Nephron progenitor cell (in vitro differentiated cells): ENCODE measurements at regions not wholly inside any gene's neighbourhood (a gene's known extent, or its start where the extent isn't known, plus 50 kb on each side); places are given as distances from the start of the nearest gene placed in this dataset.
A peak's percentile ranks its signal among the peaks of the same experiment; 100 is the strongest.

ENCODE experiments used
- DNase-seq: peaks from one replicate; pipeline ENCODE4 v3.0.0; 2021
- H3K27ac Mint-ChIP-seq: 2 replicates; pipeline ENCODE4 v1.8.0; 2021; ENCODE audit warnings: mild to moderate bottlenecking, moderate library complexity, mixed read lengths
- H3K27me3 Mint-ChIP-seq: 2 replicates; pipeline ENCODE4 v1.8.0; 2021; ENCODE audit warnings: mild to moderate bottlenecking, low read depth, mixed read lengths; ENCODE audit not compliant: poor library complexity
- H3K36me3 Mint-ChIP-seq: 2 replicates; pipeline ENCODE4 v1.8.0; 2021; ENCODE audit warnings: low read depth, mixed read lengths
- H3K4me1 Mint-ChIP-seq: 2 replicates; pipeline ENCODE4 v1.8.0; 2021; ENCODE audit warnings: mixed read lengths
- H3K4me3 Mint-ChIP-seq: 2 replicates; pipeline ENCODE4 v1.8.0; 2021; ENCODE audit warnings: mild to moderate bottlenecking, moderate library complexity, mixed read lengths
- H3K9me3 Mint-ChIP-seq: 2 replicates; pipeline ENCODE4 v1.8.0; 2021; ENCODE audit warnings: mild to moderate bottlenecking, moderate library complexity, mixed read lengths
- TF ChIP-seq, protein P1 (sequence below): fragments of 200-600 bp; sonication (generic); IDR thresholded peaks from 2 replicates; pipeline ENCODE4 v1.5.0; 2021; ENCODE audit warnings: antibody characterized with exemption

DNA sequence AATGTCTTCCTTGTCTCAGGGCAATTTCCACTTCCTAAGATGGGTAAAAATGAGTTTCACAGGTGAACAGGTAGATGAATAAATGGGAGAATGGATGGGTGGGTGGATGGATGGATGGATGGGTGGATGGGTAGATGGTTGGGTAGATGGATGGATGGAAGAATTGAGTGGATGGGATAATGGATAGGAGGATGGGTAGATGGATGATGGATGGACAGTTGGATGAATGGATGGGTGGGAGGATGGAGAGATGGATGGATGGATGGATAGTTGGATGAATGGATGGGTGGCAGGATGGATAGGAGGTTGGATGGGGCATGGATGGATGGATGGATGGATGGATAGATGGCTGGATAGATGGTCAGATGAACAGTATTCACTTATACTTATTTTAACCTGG lies 90.9 kb downstream of the LRRC30 start:
- Mint-ChIP-seq H3K27me3 (peaks cover 5% of the 10 kb centered on the region), H3K27ac (no peak overlapping the region), H3K36me3 (no peaks in the 10 kb centered on the region), H3K9me3 (no peaks in the 10 kb centered on the region), H3K4me1 (peaks cover 55% of the 10 kb centered on the region), H3K4me3 (no peak overlapping the region)
- TF ChIP-seq, protein P1, sequence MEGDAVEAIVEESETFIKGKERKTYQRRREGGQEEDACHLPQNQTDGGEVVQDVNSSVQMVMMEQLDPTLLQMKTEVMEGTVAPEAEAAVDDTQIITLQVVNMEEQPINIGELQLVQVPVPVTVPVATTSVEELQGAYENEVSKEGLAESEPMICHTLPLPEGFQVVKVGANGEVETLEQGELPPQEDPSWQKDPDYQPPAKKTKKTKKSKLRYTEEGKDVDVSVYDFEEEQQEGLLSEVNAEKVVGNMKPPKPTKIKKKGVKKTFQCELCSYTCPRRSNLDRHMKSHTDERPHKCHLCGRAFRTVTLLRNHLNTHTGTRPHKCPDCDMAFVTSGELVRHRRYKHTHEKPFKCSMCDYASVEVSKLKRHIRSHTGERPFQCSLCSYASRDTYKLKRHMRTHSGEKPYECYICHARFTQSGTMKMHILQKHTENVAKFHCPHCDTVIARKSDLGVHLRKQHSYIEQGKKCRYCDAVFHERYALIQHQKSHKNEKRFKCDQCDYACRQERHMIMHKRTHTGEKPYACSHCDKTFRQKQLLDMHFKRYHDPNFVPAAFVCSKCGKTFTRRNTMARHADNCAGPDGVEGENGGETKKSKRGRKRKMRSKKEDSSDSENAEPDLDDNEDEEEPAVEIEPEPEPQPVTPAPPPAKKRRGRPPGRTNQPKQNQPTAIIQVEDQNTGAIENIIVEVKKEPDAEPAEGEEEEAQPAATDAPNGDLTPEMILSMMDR, result no peak
- DNase-seq, result no peak

DNA sequence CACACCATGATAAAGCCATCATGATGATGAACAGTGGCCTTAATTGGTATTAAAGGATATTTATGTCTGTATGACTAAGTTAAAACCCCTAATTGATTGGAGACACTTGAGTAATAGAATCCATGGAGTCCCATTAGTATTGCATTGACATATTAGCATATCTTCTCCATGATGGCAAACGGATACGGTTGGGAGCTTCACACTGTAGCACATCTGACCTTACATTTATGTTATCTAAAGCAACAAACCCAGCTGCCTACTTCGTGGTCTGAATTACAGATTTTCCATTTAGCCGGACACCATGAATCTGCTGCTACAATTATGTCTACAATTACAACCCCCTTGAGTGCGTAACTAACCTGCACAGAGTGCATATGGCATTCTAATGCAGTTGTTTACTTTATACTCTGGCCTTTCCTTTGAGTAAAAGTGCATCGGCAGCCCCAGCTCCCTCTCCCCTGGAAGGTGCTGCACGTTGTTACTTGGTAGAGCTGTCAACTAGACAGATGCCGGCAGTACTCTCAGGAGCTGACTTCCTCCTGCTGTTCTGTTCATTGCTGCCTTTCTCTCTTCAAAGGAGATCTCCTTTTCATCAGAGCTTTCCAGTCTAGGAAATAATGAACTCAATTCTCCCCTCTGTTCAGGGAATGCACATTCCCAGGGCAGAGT lies 92.1 kb downstream of the LRRC30 start:
- no peak overlapping the region for H3K4me3 Mint-ChIP-seq
- no peaks in the 10 kb centered on the region for H3K27me3 Mint-ChIP-seq
- peak; percentile 16 for DNase-seq
- no peaks in the 10 kb centered on the region for H3K36me3 Mint-ChIP-seq
- peaks cover 55% of the 10 kb centered on the region for H3K4me1 Mint-ChIP-seq
- H3K27ac Mint-ChIP-seq, result peak overlapping the region; percentile 70
- H3K9me3 Mint-ChIP-seq, result no peaks in the 10 kb centered on the region
- TF ChIP-seq, protein P1, result no peak

DNA sequence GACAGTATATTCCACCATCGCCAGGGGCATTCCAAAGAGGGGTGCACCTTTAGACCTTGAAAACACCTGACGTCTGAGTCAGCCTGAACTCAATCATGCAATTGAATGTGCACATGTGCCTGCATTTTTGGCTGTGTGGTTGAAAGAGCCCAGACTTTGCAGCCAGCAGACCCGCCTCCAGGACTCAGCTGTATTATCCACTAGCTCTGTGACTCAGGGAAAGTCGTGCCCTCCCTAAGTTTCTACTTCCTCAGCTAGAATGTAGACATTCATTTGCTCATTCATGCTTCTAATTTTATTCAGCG lies 94.2 kb downstream of the LRRC30 start:
- Mint-ChIP-seq H3K36me3 (no peaks in the 10 kb centered on the region), H3K4me3 (no peak overlapping the region), H3K27ac (no peak overlapping the region), H3K4me1 (peaks cover 54% of the 10 kb centered on the region), H3K27me3 (peaks cover 3% of the 10 kb centered on the region), H3K9me3 (no peaks in the 10 kb centered on the region)
- no peak for DNase-seq
- TF ChIP-seq, protein P1, result no peak

DNA sequence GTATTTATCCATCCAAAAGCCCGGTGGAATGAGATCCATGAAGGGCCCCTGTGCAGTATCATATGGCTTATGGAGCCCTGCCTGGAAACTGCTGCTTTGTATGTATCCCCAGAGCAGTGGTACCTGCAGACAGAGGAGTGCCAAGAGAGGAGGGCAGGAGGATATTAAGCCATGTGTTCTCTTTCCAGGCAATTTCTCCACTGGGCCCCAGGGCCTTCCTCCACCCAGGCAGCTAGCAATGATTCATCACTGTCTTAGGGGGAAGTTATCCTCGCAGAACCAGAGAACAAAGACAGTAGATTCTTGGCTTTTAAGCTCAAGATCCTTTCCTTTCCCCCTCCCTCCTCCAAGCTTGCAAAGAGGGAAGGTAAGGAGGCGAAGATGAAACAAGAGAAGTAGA lies 98.1 kb downstream of the LRRC30 start:
- DNase-seq, result no peak
- H3K4me1 Mint-ChIP-seq, result peaks cover 61% of the 10 kb centered on the region
- H3K27me3 Mint-ChIP-seq, result peaks cover 9% of the 10 kb centered on the region
- no peaks in the 10 kb centered on the region for H3K9me3 Mint-ChIP-seq
- H3K27ac Mint-ChIP-seq, result peak overlapping the region; percentile 33
- H3K36me3 Mint-ChIP-seq, result no peaks in the 10 kb centered on the region
- H3K4me3 Mint-ChIP-seq, result no peak overlapping the region
- TF ChIP-seq, protein P1, result no peak

DNA sequence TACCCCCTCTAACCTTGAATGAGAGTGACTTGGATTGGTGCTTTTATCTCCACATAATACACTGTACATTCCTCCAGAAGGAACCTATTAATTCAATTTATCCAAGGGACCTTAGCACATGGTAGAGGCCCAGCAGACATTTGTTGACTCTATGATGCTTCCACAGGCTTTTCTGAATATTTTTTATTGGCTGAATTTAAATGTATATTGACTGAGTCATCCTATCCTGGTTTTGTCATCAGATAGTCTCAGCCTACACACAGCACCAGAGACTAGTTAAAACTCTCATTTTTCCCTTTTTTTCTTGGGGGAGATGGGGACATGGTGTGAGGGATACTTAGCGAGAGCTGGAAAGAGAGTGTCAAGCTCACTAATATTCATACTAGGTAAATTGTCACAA lies 101.6 kb downstream of the LRRC30 start:
- no peak for DNase-seq
- peaks cover 9% of the 10 kb centered on the region for H3K27me3 Mint-ChIP-seq
- TF ChIP-seq, protein P1, result no peak
- no peak overlapping the region for H3K27ac Mint-ChIP-seq
- H3K36me3 Mint-ChIP-seq, result no peaks in the 10 kb centered on the region
- H3K4me1 Mint-ChIP-seq, result peaks cover 62% of the 10 kb centered on the region
- H3K4me3 Mint-ChIP-seq, result no peak overlapping the region
- no peaks in the 10 kb centered on the region for H3K9me3 Mint-ChIP-seq

DNA sequence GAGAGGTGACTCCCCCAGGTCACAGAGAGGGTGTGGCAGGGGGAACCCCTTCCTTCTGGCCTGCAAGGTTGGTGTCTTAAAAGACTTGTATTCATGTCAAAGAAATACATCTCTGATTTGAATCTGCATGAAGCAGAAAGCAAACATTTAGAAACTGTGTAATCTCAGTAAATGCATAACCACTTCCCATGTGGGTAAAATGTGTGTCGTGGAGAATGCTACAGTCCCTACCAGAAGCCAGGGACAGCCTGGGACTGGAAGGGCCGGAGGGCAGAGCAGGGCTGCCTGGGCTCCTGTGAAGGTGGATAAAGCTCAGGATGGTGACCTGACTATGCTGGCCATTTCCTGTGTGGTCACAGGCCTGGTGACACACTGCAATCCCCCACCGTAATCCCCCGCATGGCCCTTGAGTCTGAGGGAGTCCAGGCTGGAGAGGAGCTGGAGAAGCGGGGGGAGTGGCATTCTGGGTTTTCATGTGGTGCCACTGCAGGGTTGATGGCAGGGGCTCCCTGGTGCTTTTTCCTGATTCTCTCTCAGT lies 102.2 kb downstream of the LRRC30 start:
- TF ChIP-seq, protein P1, result no peak
- Mint-ChIP-seq H3K4me3 (no peak overlapping the region), H3K9me3 (no peaks in the 10 kb centered on the region), H3K36me3 (no peaks in the 10 kb centered on the region), H3K27me3 (peaks cover 8% of the 10 kb centered on the region), H3K27ac (no peak overlapping the region), H3K4me1 (peaks cover 58% of the 10 kb centered on the region)
- DNase-seq, result no peak
